LNCaP clone FGC (cell line): ENCODE measurements at regions not wholly inside any gene's neighbourhood (a gene's known extent, or its start where the extent isn't known, plus 50 kb on each side); places are given as distances from the start of the nearest gene placed in this dataset.

Experiments used
- DNase-seq: peaks from one replicate; pipeline ENCODE4 v3.0.0-alpha.2; 2011; ENCODE audit warnings: low read depth
- H3K4me3 ChIP-seq: 2 replicates; pipeline ENCODE4 v1.5.1; 2011; ENCODE audit warnings: mild to moderate bottlenecking, low read depth, low read length, control low read depth
- TF ChIP-seq, protein P1 (sequence below): IDR thresholded peaks from 2 replicates; pipeline ENCODE4 v1.5.1; 2012; ENCODE audit warnings: mild to moderate bottlenecking; ENCODE audit not compliant: control insufficient read depth, insufficient read depth; ENCODE audit errors: extremely low read depth

DNA sequence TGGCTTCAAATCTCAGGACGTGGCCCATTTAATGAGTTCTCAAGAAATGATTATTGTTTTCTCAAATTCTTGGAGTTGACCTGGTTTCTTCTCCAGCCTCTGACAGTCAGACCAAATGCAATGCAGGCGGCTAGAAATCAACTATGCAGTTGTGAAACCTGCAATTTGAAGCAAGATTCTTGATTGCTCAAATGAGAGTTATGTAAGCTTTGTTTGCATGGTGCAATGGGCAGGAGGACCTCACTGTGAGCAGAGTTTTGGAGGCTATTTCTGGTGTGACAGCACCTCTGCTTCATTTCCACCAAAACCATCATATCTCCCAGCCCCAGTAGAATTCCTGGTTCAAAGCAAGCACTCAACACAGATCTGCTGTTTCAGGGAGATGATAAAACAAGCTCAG lies 500.0 kb upstream of the KLF4 start:
- DNase-seq = no peak
- TF ChIP-seq, protein P1, sequence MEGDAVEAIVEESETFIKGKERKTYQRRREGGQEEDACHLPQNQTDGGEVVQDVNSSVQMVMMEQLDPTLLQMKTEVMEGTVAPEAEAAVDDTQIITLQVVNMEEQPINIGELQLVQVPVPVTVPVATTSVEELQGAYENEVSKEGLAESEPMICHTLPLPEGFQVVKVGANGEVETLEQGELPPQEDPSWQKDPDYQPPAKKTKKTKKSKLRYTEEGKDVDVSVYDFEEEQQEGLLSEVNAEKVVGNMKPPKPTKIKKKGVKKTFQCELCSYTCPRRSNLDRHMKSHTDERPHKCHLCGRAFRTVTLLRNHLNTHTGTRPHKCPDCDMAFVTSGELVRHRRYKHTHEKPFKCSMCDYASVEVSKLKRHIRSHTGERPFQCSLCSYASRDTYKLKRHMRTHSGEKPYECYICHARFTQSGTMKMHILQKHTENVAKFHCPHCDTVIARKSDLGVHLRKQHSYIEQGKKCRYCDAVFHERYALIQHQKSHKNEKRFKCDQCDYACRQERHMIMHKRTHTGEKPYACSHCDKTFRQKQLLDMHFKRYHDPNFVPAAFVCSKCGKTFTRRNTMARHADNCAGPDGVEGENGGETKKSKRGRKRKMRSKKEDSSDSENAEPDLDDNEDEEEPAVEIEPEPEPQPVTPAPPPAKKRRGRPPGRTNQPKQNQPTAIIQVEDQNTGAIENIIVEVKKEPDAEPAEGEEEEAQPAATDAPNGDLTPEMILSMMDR = no peak
- no peak overlapping the region for H3K4me3 ChIP-seq

DNA sequence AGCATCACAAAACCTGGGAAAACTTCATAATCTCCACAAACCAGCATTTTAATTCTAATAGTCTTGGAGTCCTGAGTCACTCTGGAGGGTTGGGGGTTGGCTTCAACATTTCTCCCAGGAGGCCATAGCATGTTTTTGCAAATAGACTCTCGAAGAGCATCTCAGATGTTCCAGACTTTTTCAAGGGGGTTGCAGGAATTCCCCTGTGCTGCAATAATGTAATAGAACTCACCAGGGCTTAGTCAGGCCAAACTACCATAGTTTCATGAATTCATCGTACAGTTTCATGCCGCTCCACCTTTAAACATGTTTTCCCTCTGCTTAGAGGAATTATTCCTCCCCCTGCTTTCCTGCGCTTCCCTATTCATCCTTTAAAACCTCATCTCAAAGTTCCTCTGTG lies 499.5 kb upstream of the KLF4 start:
- DNase-seq = no peak
- no peak overlapping the region for H3K4me3 ChIP-seq
- TF ChIP-seq, protein P1 = no peak

DNA sequence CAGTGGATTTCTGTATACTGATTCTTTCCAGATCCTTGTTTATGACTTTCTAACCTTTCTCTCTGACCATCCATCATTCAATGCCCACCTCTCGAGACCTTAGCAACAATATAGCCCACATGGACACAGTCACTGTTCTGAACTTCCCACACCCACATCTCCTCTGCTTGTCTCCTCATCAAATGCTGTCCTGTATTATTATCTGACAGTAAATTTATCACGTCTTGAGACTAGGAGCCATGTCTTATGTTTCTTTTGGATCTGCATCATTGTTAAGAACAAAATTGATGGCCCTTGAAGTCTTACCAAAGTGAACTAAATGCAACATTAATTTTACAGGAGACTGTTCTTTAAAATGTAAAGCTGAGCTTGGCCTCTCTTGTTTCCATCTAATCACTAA lies 495.4 kb upstream of the KLF4 start:
- DNase-seq = no peak
- H3K4me3 ChIP-seq = no peak overlapping the region
- TF ChIP-seq, protein P1 = no peak

DNA sequence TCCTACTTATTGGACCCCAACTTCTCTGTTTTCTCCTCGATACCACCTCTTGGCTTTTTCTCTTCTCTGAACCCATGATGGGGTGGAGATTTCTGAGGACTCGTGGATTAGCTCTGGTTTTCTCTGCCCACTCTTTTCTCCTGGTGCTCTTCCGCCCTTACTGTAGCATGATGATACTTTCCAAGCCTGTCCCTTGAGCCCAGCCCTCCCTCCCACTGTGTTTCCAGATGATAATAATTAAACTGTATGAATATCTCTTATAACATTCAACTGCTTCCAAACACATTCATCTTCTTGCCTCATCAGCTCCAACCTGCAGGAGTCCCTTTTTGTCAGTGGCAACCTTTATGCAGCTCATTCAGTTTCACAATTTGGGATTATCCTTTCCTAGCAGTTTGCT lies 494.2 kb upstream of the KLF4 start:
- TF ChIP-seq, protein P1 = no peak
- no peak overlapping the region for H3K4me3 ChIP-seq
- no peak for DNase-seq

DNA sequence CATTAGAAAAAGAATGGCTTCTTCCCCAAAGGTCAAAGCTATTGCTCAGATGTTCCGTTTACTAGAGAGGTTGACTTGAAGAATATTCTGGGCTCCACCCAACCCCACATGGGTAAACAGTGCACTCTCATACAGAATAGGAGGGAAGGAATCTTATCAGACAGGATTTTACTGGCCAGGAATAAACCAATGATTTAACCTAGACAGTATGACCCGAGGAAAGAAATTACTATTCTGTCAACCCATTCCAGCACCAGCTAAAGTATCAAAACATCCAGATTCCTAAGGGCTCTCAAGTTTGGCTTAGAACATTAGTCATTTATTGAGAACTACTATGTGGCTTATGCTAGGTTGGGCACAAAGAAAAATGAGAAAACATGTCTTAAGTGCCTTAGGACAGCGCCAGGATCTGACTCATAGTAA lies 493.6 kb upstream of the KLF4 start:
- no peak for DNase-seq
- no peak overlapping the region for H3K4me3 ChIP-seq
- TF ChIP-seq, protein P1 = no peak

DNA sequence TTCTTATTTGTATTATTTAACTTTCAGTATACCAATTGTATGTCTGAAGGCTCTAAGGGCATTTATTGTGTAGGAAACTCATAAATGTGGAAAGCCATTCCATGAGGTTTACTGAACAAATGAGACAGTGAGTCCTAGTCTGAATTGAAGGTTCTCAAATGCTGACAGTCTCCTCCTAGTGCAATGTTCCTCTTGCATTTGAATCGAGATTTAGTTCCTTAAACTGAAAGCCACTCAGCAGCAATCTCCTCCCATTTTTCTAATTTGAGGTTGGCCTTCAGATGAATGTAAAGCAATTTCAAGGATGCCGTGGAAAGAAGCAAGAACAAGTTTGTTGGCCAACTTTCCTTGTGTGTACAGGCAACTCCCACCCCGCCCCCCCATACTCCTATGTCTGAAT lies 493.2 kb upstream of the KLF4 start:
- no peak overlapping the region for H3K4me3 ChIP-seq
- TF ChIP-seq, protein P1 = no peak
- no peak for DNase-seq

DNA sequence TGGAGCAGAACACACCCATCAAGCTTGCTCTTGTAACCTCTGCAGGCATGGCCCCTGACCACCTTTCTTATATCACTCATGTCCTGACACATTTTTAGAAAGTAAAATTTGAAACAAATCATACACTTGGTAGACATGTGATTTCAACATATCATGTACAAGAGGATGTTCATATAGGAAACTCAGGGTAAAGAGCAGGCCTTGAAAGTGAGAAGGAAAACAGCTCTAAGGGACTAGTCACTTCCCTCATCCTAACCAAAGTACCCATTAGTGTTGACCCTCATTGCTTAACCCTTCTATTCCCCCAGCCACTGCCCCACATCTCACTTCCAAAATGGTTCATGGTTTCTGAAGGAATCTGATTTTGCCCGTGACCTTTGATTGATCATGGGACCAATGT lies 492.4 kb upstream of the KLF4 start:
- no peak for DNase-seq
- TF ChIP-seq, protein P1 = no peak
- H3K4me3 ChIP-seq = no peak overlapping the region
